ENCODE measurements at regions not wholly inside any gene's neighbourhood (a gene's known extent, or its start where the extent isn't known, plus 50 kb on each side); places are given as distances from the start of the nearest gene placed in this dataset.

DNA sequence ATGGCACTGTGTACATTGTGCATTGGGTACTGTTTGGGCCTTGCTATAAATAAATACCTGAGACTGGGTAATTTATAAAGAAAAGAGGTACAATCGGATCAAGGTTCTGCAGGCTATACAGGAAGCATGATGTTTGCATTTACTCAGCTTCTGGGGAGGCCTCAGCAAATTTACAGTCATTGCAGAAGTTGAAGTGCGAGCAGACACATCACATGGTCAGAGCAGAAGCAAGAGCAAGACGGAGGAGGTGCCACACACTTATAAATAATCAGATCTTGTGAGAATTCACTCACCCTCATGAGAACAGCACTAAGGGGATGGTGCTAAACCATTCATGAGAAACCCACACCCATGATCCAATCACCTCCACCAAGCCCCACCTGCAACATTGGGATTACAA, 505.0 kb downstream of the ARAP2 start:
- DNase-seq, result no peak

DNA sequence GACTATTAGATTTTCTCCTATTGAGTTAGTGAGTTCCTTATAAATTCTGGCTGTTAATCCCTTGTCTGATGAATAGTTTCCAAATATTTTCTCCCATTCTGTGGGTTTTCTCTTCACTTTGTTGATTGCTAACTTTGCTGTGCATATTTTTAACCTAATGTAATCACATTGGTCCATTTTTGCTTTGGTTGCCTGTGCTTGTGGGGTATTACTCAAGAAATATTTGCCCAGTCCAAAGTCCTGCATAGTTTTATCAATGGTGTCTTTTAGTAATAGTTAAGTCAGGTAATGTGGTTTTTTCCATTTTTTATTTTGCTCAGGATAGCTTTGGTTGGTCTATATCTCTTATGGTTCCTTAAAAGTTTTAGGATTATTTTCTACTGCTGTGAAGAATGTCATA, 490.3 kb downstream of the ARAP2 start:
- DNase-seq, result no peak

DNA sequence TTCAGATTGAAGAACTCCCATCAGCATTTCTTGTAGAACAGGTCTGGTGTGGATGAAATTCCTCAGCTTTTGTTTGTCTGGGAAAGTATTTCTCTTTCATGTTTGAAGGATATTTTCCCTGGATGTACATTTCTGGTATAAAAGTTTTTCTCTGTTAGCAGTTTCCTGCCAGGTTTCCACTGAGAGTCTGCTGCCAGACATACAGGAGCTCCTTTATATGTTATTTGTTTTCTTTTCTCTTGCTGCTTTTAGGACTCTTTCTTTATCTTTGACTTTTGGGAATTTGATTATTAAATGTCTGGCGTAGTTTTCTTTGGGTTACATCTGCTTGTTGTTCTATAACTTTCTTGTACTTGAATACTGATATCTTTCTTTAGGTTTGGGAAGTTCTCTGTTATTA, 486.5 kb downstream of the ARAP2 start:
- no peak for DNase-seq

DNA sequence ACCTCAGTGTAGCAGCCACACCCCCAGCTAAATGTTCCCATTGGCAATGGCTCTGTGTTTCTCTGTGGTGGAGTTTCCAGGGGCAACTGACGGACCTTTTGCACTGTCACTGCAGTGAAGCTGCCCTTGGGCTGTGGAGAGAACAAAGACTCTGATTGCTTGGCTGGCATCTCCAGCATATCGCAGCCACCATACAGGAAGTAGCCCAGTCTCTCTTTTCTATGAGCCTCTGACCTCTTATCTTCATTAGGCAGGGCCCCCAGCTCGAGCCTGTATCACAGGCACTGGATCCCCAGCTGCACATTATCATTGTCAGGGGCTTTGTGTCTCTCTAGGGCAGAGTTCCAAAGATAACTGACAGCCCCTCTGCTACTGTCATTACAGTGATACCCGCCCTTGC, 483.5 kb downstream of the ARAP2 start:
- no peak for DNase-seq

DNA sequence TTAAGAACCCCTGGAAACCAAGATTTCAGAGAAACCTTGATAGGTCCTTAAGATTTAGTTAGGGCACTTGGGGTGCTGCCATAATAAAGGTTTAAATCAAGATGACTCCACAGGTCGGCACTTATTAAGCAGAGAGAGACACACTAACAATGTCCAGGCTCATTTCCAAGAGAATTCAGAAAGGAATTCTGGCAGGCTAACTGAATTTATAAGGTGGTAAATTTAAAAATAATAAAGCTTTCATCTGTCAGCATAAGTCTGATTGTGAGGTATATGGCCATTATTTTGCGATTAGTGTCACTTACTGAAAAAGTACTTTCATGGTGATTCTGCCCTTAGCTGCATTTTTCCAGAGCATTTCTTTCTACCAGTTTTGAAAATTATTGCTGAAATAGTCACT, 472.7 kb downstream of the ARAP2 start:
- no peak for DNase-seq

DNA sequence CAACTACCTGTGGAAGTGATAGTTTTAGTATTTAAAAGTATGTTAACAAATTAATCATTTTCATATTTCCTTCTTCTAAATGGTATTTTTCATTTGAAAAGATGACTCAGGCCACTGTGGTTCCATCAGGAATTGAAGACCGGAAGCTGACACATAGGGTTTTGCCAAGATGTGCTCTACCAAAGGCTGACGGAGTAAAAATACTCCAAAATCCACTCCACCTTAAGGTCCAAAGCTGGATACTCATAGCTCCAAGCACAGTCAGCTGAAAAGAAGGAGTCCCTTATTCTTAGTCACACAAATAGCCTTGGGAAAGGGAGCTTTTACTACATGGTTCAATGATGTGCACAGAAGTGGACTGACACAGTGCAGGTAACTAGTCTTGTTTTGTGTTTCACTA, 472.0 kb downstream of the ARAP2 start:
- DNase-seq, result no peak

DNA sequence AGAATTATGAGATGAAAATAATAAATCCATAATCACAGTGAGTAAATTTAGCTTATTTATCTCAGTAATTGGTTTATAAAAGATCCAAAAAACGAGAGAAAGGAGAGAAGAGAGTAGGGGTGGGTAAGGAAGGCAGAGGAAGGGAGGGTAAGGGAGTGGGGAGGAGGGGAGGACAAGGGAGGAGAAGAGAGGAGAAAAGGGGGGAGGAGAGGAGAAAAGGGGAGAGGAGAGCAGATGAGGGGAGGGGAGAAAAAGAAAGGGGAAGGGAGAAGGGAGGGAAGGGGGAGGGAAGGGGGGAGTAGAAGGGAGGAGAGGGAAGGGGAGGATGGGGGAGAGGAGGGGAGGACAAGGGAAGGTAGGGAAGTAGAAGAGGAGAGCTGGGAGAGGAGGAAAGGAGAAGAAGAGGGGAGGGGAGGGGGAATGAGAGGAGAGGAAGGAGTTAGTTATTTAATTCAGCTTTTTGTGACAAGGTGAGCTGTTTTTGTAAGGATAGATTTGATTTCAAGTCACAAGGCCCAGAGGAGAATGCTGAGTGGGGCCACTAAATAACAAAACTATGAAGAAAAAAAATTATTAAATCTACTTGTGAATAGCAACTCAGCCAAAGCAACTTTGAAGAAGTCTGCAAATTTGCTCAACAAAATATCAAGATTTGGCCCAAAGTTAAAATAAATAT, 454.3 kb downstream of the ARAP2 start:
- no peak for DNase-seq

DNA sequence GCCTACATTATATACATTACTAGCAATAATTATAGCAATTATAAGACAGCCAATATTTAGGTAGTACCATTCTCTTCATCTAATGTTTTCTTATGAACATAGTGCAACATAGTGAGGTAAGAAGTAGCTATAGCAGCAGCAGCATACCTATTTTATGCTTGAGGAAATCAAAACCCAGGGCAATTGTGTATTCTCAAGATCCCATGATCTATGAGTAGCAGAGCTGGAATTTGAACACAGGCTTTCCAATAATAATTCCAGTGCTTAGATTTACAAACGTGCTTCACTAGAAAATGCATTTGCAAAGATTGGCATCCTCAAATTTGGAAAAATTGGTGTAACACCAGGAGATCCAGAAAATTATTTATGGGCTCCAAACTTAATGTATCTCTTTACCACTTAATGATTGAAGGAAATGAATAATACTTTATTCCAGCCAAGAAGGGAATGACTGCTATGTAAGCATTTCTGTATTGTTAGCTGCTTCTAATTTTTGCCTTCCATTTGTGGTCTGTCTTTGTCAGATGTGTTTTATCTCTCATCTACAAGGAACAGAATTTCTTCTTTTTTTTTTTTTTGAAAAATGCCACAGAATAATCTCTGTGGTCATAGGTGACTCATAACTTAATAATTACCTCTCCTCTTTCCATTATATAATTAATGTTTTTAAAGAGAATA, 451.1 kb downstream of the ARAP2 start:
- DNase-seq, result no peak

DNA sequence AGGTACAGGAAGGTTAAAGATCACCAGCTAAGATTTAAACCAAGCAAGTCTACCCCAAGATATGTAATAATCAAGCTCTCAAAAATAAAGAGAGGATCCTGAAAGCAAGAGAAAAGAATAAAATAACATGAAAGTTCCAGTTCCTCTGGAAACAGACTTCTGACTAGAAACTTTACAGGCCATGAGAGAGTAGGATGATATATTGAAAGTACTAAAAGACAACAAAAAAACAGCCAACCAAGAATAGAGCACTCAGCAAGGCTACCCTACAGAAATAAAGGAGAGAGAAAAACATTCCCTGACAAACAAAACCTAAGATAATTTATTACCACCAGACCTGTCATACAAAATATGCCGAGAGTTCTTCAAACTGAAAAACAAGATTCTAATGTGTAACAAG, 450.5 kb downstream of the ARAP2 start:
- DNase-seq, result no peak

DNA sequence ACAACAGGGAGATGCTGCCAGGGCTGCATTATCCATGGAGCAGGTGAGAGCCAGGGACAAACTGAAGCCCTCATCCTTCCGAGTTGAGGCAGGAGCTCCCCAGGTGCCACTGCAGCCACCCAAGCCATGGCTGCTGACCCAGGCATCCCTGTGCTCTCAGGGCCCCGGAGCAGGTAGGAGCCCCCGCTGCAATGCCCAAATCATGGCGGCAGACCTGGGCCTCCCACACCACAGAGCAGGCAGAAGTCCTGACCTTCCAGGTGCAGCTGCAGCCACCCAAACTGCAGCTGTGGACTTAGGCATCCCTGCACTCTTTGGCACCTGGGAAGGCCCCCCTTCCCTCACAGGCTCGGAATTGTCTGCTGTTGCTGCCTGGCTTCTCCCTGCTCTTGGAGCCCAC, 443.6 kb downstream of the ARAP2 start:
- DNase-seq, result no peak

DNA sequence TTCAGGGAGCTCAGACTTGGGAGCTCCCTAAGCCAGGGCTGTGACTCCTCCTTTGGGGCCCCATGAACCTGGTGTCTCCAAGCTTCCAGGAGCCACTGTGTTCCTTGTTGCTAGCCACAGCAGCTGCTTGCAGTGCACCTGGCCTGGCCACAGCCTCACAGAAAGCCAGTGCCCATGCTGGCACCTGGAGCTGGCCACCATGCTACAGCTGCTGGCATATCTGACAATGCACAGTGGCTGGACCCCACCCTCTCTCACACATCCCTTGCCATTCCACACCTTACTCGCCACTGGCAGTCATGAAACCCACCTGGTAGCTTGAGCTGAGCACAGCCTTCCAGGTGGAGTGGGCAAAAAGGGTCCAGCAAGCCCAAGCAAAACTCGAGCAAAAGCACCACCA, 441.7 kb downstream of the ARAP2 start:
- DNase-seq, result no peak

DNA sequence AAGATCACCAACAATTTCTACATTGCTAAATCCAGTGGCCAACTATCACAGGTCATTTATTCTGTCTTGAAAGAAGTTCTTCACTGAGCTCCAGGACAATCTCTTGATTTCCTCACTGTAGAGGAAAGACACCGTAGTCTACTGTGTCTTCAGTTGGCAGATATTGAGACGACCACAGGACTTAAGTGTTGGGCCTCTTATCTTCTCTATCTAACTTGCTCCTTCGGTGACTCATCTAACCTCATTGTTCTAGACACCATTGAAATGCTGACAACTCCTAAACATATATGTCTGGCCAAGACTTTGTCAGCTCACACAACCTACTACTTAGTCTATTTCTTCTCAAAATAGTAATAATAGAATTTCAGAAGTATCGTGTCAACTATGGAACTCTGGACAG, 425.8 kb downstream of the ARAP2 start:
- DNase-seq, result no peak

DNA sequence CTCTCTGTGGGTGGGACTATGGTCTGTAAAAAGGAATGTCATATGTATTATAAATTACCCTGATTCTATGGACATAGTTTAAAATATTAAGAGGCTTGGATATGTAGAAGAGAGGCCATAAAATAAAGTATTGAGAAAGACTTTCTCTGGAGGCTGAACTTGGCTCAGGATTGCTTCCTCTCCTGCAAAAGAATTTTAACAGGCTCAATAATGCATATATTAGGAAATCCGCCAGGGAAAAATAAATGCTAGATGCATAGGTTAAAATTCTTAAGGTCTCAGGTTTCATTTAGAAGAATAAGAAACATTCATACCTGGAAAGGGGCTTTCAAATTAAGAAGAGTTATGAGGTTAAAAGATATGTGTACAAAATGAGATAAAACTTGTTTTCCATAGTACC, 424.3 kb downstream of the ARAP2 start:
- no peak for DNase-seq

DNA sequence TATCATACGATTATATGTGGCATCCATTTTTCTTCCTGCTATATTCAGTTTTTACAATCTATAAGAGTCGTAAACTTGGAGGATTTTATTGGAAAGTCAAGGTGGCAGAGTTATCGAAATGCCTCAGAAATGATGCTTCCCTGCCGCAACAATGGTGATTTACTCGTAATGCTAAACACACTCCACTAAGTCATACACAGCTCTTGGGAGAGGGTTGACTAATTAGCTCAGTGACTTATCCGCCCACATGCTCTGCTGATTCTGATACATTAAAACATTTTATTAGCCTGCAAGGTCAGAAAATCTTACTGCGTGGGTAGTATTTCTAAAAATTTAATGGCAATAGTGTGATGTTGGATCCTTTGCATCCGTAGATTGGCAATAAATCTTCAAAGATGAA, 420.1 kb downstream of the ARAP2 start:
- no peak for DNase-seq

DNA sequence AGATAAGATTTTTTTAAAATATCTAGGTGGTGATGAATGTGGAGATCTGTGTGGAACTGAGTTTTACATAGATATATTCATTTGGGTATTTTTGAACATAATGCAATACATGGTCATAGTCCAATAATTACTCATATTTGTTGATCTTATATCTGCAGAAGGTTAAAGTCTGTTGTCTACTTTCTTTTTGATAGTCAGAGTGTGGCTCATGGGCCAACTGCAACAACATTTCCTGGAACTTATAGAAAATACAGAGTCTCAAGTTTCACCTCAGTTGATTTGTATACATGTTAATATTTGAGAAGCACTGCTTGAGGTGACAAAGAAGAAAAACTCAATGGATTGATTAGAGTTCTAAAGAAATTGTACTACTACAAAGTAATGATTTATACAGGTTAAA, 408.4 kb downstream of the ARAP2 start:
- no peak for DNase-seq

DNA sequence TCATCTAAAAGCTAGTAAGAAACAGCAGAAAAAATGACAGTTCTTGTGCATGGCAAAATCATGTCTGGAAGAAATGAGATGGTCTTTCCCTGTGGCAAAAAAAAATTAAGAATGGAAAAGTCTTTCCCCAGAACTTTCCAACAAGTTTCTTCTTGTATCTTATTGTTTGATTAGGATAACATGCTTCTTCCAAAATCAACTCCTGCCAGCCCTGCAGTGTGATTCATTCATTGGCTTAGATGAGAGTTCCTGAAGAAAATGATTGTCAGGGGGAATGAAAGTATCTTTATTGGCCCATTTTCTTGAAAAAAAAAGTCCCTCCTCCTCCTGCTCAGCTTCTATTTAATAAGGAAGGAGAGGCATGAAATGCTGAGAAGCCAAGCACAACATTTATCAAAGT, 407.7 kb downstream of the ARAP2 start:
- DNase-seq, result no peak

DNA sequence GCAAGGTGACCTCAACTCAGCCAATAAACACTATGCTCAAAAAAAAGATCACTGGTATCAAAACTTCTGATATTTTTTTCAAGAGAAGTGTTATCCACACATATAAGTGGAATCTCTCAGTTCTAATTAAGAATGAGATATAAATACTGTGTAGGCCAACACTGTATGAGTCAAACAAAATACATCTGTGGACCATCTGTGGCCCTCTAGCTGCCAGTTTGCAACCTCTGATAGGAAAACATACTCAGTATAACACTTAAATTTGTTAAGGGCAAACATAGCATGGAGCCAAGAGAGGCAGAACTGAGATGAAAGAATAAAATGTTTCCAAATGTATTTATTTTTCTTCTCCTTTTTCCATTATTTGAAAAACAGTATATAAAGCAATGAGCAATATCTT, 377.3 kb downstream of the ARAP2 start:
- DNase-seq, result no peak

DNA sequence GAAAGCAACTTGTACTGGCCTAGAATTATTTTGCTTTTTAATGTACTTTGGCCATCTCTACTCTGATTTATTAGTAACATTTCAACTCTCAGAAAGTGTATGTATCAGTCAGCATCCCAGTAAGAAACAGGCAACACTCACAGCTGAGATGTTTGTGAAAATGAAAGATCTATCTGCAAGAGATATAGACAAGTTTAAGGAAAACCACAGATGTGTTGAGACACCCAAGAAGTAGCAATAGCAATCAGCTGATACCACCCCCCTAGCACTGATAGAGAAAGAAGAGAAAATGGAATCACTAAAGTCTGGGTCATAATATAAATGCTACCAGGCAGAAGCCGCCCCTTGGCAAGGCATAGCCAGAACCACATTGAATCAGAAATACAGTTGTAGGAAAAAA, 372.0 kb downstream of the ARAP2 start:
- DNase-seq, result no peak

DNA sequence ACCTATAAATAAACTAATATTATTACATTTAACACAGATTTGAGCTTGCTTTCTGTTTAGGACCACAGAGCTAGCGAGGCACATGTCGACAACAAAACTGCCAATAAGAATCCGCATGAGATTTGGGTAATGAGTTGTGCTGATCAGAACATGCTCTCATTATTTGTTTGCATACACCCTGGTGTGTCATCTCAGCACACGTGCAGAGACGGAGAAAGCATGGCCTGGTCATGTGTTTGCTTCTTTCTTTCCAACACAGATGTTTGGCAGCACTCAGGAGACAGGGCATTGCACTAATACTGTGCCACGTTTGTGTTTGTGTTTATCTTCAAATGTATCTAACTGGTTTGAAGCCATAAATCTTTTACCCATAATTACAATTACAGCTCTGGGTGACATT, 364.8 kb downstream of the ARAP2 start:
- no peak for DNase-seq

DNA sequence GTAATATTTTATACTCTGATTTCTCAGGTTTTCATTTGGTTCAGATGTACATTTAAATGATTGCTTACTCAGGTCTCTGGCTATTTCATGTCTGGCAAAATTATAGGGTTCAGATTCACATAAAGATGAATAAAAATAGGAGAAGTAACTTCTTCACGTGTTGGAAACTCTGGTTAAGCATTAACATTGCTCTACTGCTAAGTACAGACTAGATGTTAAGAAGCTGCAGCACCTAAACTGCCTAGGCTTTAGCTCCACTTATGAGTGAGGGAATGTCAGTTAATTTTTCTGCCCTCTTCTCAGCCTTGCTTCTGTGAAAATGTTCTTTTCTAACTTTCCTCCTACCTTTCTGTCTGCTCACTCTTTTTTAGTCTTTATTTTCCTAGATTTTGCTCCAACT, 361.2 kb downstream of the ARAP2 start:
- DNase-seq, result no peak

DNA sequence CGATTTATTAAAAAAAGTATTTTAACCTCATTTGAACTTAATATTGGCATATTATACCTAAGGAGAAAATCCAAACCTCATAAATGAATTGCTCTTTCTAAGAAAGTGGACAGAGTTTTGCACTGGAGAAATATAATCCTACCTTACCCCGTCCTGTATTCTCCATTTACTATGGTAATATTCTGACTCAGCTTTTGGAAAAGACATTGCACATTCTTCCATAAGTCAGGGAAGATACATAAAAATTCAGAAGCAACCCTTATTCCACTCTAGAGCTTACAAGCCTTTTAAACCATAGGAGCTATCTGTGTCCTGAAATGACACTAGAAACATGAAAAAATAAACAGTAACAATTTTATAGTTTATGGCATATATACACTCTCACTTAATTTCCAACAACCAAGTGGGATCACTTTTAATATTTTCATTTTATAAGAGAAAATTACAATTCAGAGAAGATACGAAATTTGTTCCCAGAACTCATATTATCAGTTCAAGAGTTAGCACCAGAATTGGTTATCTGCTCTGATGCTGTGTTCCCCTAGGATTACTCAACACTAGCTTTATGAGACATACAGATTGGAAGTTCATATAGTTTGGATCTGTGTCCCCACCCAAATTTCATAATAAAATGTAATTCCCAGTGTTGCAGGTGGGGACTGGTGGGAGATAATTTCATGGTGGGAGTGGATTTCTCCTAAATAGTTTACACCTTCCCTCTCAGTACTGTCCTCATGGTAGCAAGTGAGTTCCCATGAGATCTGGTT, 359.4 kb downstream of the ARAP2 start:
- no peak for DNase-seq

DNA sequence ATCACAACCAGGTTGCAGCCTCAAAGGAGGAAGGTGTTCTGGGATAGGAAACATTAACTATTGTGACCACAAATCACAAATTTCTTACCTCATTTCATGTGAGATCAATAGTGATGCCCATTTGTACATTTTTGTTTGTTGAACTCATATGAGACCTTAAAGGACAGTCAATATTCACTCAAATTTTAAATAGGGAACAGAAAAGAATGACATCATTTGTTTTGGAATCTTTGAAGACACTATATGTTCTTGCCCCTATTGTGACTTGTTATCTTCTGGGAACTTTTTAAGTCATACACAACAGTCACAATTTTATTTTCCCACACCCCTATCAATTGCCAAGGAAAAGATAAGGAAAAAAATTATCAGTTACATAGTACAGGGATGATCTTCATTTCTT, 346.5 kb downstream of the ARAP2 start:
- no peak for DNase-seq

DNA sequence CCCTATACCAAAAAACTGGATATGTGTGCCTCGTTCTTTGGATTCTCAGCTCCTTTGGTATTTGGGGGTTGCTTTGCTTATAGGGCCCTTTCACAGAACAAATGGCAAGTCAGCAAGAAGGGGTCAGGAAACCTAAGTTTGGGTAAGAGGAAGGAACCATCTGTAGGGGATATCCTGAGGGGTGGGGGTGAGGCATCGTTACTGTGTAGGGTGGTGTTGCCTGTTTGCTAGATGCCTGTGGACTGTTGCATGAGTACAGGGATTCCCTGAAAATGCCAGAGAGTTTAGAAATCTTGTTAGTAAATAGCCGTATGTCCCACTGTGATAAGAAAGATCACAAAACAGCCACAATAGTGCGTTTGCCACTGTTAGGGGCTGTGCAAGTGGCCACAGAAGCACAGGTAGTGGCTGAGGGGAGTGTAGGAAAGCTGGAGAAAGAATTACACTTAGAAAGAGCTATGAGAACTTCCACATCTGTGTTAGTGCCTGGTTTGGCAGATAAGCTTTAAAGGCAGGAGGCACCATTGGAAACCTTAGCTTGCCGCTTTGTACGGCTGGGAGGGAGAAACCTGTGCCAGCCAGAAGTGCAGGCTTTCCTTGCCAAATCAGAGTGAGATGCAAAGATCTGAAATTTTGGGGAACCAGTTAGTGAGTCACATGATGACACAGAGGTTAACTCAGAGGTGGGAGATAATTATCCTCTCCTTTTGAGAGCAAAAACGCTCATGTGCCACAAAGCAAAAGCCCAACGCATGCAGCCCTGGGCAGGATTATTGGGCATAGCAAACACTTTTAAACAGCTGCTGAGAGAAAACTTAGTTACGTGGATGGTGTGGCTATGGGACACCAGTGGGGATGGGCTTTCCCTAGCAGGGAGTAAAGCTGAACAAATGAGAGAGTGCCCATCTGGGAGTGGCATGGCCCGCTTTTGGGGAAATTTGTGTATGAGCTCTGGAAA, 343.7 kb downstream of the ARAP2 start:
- DNase-seq, result no peak

All from stimulated activated CD4-positive, alpha-beta T cell treated with anti-CD3 and anti-CD28 coated beads, Interleukin-4, amount 100 ng/mL, for 4 hours (primary cell).